ENCODE measurements at regions not wholly inside any gene's neighbourhood (a gene's known extent, or its start where the extent isn't known, plus 50 kb on each side); places are given as distances from the start of the nearest gene placed in this dataset.

DNA sequence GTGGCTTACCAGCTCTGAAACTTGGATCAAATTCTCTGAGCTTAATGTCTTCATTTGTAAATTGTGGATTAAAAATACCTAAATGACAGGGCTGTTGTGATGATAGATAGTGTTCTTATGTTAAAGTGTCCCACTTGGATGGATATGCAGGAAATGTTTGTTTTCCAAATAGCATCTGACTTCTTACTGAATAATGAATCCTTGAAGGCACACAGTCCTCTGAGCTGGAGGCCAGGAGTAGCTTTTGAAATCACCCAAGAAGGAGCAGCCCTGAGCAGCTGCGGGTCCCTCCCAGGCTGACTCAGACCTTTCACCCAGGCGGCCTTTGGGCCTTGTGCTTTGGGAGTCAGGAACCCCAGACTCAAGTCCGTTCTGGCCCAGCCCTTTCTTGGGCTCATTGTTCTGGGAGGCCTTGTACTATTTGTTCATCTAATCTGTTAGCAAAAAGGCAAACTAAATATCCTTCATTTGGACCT is 173.0 kb upstream of the GATA6 start:
- TF ChIP-seq JUN (IDR thresholded peaks at IDR 0.05; ENCODE audit: borderline replicate concordance, insufficient read depth, insufficient read length, low read depth), result no peak
- no peak for TF ChIP-seq EZH2 (IDR thresholded peaks at IDR 0.05; ENCODE audit: borderline replicate concordance, low read depth, low read length, severe bottlenecking)
- Histone ChIP-seq H3K36me3 (ENCODE audit: control insufficient read depth in 2 of 2, extremely low read depth in 1 of 2, insufficient read depth in 2 of 2, low read length in 2 of 2) (no peaks in the 10 kb centered on the region), H3K27me3 (ENCODE audit: control insufficient read depth in 2 of 2, insufficient read depth in 2 of 2, low read length in 2 of 2) (peaks cover 0 to 2% of the 10 kb centered on the region in 2 experiments), H3K4me1 (ENCODE audit: control insufficient read depth, extremely low read depth, insufficient read depth, low read length) (no peaks in the 10 kb centered on the region), H3K27ac (ENCODE audit: insufficient read depth, low read depth, low read length) (no peak overlapping the region), H3K9me1 (replicated peaks; ENCODE audit: control insufficient read depth, extremely low read depth, insufficient read depth, low read length) (no peaks in the 10 kb centered on the region), H3K4me3 (replicated peaks in 1 of 3; ENCODE audit: insufficient read depth in 1 of 3, low read depth in 1 of 3, low read length in 3 of 3) (no peak overlapping the region), H3K79me2 (ENCODE audit: control insufficient read depth, insufficient read depth, low read length) (no peaks in the 10 kb centered on the region), H2AFZ (ENCODE audit: low read depth, low read length) (no peak overlapping the region), H3K9ac (replicated peaks; ENCODE audit: extremely low read depth, insufficient read depth, low read length) (no peak overlapping the region), H4K20me1 (replicated peaks; ENCODE audit: control insufficient read depth, extremely low read depth, insufficient read depth, low read length) (no peaks in the 10 kb centered on the region), H3K4me2 (ENCODE audit: insufficient read depth, low read length) (no peak overlapping the region), H3K9me3 (replicated peaks; ENCODE audit: control insufficient read depth, insufficient read depth, low read length) (no peaks in the 10 kb centered on the region)
- no peak for FAIRE-seq
- intact Hi-C loops (cut with micrococcal nuclease), result loop anchor here (2.0 kb wide), 1 partner anchor 170 kb away; no protein-coding TSS in a partner anchor
- BruUV-seq (replicated peaks), result no TSS peak
- DNase-seq (ENCODE audit: low read depth, low spot score), result no peak
- ChIA-PET POLR2A (no interaction called here), CTCF (interaction anchor here (0.8 to 5.7 kb wide), 4 partner anchors 21 to 577 kb away, joined by 3 to 42 read pairs (median 3); no protein-coding TSS in a partner anchor)
- dilution Hi-C loops (cut with MboI; ENCODE audit: extremely low pct_ligation_motif_present, low sequenced_read_pairs), result no loop called here

DNA sequence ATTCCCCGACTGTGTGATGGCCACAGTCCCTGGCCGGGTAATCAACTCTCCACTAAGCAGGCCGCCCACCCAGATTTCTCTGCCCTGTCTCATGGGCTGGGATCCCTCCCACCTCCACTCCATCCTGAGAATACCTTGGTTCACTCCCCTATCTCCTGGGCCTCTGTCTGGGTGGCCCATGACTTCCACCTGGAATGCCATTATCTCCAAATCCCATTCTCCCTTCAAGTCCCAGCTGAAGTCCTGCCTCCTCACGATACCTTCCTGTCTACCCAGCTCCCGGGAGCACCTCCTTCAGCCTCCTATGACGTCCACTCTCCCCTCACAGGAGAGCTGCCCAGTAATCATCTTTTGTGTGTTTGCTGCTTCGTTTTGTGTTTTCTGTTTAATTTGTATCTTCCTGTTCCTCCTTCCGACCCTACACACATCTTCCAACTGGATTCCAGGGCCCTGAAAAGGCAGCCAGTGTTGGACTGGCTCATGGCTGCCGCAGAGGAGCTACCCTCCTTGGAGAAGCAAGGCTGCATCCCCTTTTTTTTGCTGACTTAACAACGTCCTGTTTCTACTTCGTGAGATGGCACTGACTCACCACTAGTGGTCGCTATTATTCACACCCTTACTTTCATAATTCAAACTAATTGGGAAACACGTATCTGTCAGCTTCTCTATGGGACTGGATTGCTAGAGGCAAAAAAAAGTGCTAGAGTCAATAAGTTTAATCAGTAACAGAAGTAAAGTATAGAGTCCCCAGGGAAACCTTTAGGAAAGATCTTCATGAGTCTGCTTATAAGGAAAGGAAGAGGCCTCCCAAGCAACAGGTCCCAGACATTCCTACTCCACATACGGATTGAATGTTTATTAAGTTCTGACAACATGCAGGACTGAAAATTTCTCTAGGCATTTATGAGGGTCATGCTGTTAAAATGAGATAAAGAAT is 171.9 kb upstream of the GATA6 start:
- FAIRE-seq (peak; percentile 89), DNase-seq (ENCODE audit: low read depth, low spot score) (peak; percentile 68)
- Histone ChIP-seq H4K20me1 (replicated peaks; ENCODE audit: control insufficient read depth, extremely low read depth, insufficient read depth, low read length) (no peaks in the 10 kb centered on the region), H3K4me1 (ENCODE audit: control insufficient read depth, extremely low read depth, insufficient read depth, low read length) (no peaks in the 10 kb centered on the region), H3K9me3 (replicated peaks; ENCODE audit: control insufficient read depth, insufficient read depth, low read length) (no peaks in the 10 kb centered on the region), H3K9me1 (replicated peaks; ENCODE audit: control insufficient read depth, extremely low read depth, insufficient read depth, low read length) (no peaks in the 10 kb centered on the region), H3K4me2 (ENCODE audit: insufficient read depth, low read length) (no peak overlapping the region), H3K4me3 (replicated peaks in 1 of 3; ENCODE audit: insufficient read depth in 1 of 3, low read depth in 1 of 3, low read length in 3 of 3) (no peak overlapping the region), H3K79me2 (ENCODE audit: control insufficient read depth, insufficient read depth, low read length) (no peaks in the 10 kb centered on the region), H3K27me3 (ENCODE audit: control insufficient read depth in 2 of 2, insufficient read depth in 2 of 2, low read length in 2 of 2) (peaks cover 0 to 2% of the 10 kb centered on the region in 2 experiments), H3K27ac (ENCODE audit: insufficient read depth, low read depth, low read length) (no peak overlapping the region), H3K9ac (replicated peaks; ENCODE audit: extremely low read depth, insufficient read depth, low read length) (no peak overlapping the region), H2AFZ (ENCODE audit: low read depth, low read length) (peak overlapping the region; percentile 72), H3K36me3 (ENCODE audit: control insufficient read depth in 2 of 2, extremely low read depth in 1 of 2, insufficient read depth in 2 of 2, low read length in 2 of 2) (no peaks in the 10 kb centered on the region)
- intact Hi-C loops (cut with micrococcal nuclease), result loop anchor here (1.0 to 2.0 kb wide), 2 partner anchors 169 to 566 kb away; no protein-coding TSS in a partner anchor
- no TSS peak for BruUV-seq (replicated peaks)
- TF ChIP-seq, protein P1, sequence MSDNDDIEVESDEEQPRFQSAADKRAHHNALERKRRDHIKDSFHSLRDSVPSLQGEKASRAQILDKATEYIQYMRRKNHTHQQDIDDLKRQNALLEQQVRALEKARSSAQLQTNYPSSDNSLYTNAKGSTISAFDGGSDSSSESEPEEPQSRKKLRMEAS (IDR thresholded peaks at IDR 0.05; ENCODE audit: insufficient read depth, insufficient read length), result no peak
- TF ChIP-seq, protein P2, sequence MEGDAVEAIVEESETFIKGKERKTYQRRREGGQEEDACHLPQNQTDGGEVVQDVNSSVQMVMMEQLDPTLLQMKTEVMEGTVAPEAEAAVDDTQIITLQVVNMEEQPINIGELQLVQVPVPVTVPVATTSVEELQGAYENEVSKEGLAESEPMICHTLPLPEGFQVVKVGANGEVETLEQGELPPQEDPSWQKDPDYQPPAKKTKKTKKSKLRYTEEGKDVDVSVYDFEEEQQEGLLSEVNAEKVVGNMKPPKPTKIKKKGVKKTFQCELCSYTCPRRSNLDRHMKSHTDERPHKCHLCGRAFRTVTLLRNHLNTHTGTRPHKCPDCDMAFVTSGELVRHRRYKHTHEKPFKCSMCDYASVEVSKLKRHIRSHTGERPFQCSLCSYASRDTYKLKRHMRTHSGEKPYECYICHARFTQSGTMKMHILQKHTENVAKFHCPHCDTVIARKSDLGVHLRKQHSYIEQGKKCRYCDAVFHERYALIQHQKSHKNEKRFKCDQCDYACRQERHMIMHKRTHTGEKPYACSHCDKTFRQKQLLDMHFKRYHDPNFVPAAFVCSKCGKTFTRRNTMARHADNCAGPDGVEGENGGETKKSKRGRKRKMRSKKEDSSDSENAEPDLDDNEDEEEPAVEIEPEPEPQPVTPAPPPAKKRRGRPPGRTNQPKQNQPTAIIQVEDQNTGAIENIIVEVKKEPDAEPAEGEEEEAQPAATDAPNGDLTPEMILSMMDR (IDR thresholded peaks at IDR 0.05; ENCODE audit: extremely low read depth in 1 of 2, insufficient read depth in 1 of 2, low read depth in 1 of 2, low read length in 2 of 2), result peak; percentile 70 to 74
- CTCF ChIA-PET, result interaction anchor here (0.6 to 5.7 kb wide), 51 partner anchors 8 to 986 kb away, joined by 3 to 42 read pairs (median 3); no protein-coding TSS in a partner anchor
- POLR2A ChIA-PET, result no interaction called here
- dilution Hi-C loops (cut with MboI; ENCODE audit: extremely low pct_ligation_motif_present, low sequenced_read_pairs), result no loop called here

Data from endothelial cell of umbilical vein (primary cell).